Upper lobe of right lung (tissue), 1 donor: ENCODE measurements at regions not wholly inside any gene's neighbourhood (a gene's known extent, or its start where the extent isn't known, plus 50 kb on each side); places are given as distances from the start of the nearest gene placed in this dataset.

ENCODE experiments used
- ATAC-seq: fragments of 200-7000 bp; cut with Tn5 transposase; one replicate; pipeline ENCODE4 v1.9.1; 2020; ENCODE audit warnings: mild to moderate bottlenecking, moderate library complexity
- DNase-seq: peaks from one replicate; pipeline ENCODE4 v3.0.0-alpha.2; 2020
- H3K27ac ChIP-seq: fragments of 200-600 bp; one replicate; pipeline ENCODE4 v1.8.0; 2022
- H3K27me3 ChIP-seq: fragments of 200-600 bp; one replicate; pipeline ENCODE4 v1.8.0; 2022; ENCODE audit warnings: mild to moderate bottlenecking
- H3K36me3 ChIP-seq: fragments of 200-600 bp; one replicate; pipeline ENCODE4 v1.8.0; 2022
- H3K4me1 ChIP-seq: fragments of 200-600 bp; one replicate; pipeline ENCODE4 v1.8.0; 2022
- H3K4me3 ChIP-seq: fragments of 200-600 bp; one replicate; pipeline ENCODE4 v1.8.0; 2022; ENCODE audit warnings: mild to moderate bottlenecking
- H3K9me3 ChIP-seq: fragments of 200-600 bp; one replicate; pipeline ENCODE4 v1.8.0; 2022
- intact Hi-C: fragments of 100-400 bp; cut with DNase I; formaldehyde crosslinking; loops from one replicate; pipeline ENCODE4 v1.11.0; 2022
- TF ChIP-seq, protein P1 (sequence below): fragments of 200-600 bp; IDR thresholded peaks from one replicate; pipeline ENCODE4 v1.8.0; 2022; ENCODE audit warnings: antibody characterized with exemption
- donor health status: DM: no; HTN: yes; CAD: no; lungs with severe emphysema.

DNA sequence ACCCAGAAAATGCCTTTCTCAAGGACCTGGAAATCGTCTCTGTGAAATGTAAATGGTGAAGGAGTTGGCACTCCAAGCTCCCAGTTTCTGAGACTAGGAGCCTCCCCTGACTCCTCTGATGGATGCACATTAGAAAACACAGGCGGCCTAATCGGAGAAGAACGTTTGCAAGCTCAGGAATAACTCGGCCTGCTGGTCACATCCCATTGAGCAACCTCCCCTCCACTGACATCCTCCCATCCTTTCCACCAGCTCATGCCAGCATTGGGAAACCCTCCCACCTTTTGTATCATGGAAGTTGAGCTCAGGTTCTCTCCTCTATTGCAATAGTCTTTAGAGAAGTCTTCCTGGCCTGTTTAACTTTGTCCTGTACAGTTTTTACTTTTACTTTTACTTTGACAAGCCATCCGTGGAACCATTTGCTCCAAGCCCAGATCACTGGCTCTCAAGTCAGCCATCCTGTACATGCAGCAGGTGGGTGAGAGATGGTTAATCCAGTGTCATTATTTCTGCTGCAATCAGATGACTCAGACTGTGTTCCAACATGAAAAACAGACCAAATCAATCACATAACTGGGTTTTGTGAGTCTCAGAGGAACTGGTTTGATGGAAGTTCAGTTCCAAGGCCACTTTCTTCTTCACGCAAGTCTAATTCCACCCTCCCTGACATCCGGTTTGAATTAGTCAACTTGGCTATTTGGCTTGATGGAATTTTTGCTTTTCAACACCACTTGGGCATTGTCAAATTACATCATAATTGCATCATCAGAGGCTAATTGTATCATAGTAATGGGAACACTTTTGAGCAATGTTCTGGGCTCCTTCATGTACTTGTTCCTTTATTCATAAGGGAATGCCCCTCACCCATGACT lies 619.4 kb upstream of the CDH4 start:
- TF ChIP-seq, protein P1, sequence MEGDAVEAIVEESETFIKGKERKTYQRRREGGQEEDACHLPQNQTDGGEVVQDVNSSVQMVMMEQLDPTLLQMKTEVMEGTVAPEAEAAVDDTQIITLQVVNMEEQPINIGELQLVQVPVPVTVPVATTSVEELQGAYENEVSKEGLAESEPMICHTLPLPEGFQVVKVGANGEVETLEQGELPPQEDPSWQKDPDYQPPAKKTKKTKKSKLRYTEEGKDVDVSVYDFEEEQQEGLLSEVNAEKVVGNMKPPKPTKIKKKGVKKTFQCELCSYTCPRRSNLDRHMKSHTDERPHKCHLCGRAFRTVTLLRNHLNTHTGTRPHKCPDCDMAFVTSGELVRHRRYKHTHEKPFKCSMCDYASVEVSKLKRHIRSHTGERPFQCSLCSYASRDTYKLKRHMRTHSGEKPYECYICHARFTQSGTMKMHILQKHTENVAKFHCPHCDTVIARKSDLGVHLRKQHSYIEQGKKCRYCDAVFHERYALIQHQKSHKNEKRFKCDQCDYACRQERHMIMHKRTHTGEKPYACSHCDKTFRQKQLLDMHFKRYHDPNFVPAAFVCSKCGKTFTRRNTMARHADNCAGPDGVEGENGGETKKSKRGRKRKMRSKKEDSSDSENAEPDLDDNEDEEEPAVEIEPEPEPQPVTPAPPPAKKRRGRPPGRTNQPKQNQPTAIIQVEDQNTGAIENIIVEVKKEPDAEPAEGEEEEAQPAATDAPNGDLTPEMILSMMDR: no peak
- DNase-seq (no peak), ATAC-seq (no peak)
- H3K4me3 ChIP-seq: no peak overlapping the region
- H3K4me1 ChIP-seq: no peaks in the 10 kb centered on the region
- intact Hi-C loops: no loop called here
- H3K36me3 ChIP-seq: no peaks in the 10 kb centered on the region
- H3K27me3 ChIP-seq: peaks cover 2% of the 10 kb centered on the region
- H3K27ac ChIP-seq: no peak overlapping the region
- H3K9me3 ChIP-seq: no peaks in the 10 kb centered on the region

DNA sequence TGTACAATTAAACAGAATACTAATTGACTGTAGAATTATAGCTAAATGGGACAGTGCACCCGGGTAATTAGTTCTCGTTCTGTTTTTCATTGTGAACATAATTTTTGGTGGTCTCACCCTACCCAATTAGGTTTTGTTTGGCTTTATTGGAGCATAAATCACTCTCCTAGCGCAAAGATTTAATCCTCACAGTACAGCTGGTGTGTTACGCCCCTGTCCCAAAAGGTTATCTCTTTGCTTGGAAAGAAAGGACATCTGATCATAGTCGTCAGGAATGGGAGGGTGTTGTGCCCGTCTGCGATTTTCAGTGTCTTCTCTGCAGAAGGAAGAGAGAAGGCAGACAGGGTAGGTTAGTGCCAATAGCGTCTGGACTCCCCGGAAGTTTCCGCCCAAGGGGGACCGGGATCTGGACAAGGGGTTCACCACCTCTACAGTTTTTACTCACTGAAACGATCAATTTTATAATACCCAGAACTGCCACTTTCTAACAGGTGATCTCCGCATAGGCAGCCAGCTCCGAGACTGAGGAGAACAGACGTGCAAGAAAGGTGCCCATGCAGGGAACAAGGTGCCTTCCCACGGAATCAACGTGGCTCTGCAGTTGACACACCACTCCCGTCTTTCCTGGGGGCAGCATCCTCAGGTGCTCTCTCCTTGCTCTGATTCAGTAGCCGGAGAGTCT lies 617.4 kb upstream of the CDH4 start:
- H3K36me3 ChIP-seq: no peaks in the 10 kb centered on the region
- TF ChIP-seq, protein P1: no peak
- H3K4me1 ChIP-seq: no peaks in the 10 kb centered on the region
- H3K27ac ChIP-seq: no peak overlapping the region
- no peak for ATAC-seq
- intact Hi-C loops: no loop called here
- no peak overlapping the region for H3K4me3 ChIP-seq
- H3K9me3 ChIP-seq: no peaks in the 10 kb centered on the region
- no peak for DNase-seq
- peaks cover 9% of the 10 kb centered on the region for H3K27me3 ChIP-seq

DNA sequence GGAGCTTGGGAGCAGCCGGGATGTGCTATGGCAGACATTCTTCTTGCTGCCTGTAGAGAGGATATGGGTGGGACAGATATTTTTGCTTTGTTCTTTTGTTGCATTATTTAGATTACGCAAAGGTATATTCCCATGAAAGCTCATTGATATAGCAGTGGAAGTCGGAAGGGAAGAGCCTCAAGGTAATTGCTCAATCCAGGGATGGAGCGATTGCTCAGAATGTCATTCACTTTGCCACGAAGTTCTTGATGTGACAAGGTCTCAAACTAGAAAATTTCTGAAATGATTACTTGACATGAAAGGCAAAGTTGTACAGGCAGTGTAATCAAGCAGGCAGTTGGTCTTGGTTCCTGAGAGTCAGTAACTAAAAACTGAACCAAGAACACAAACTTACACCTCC lies 615.6 kb upstream of the CDH4 start:
- ATAC-seq: no peak
- TF ChIP-seq, protein P1: no peak
- H3K4me1 ChIP-seq: no peaks in the 10 kb centered on the region
- H3K9me3 ChIP-seq: no peaks in the 10 kb centered on the region
- peaks cover 9% of the 10 kb centered on the region for H3K27me3 ChIP-seq
- no peak overlapping the region for H3K27ac ChIP-seq
- no peaks in the 10 kb centered on the region for H3K36me3 ChIP-seq
- H3K4me3 ChIP-seq: no peak overlapping the region
- intact Hi-C loops: no loop called here
- DNase-seq: no peak

- H3K4me1 ChIP-seq: no peaks in the 10 kb centered on the region
- no peak for DNase-seq
- ATAC-seq: no peak
- no peak overlapping the region for H3K4me3 ChIP-seq
- TF ChIP-seq, protein P1: no peak
- H3K36me3 ChIP-seq: no peaks in the 10 kb centered on the region
- intact Hi-C loops: no loop called here
- no peaks in the 10 kb centered on the region for H3K9me3 ChIP-seq
- no peak overlapping the region for H3K27ac ChIP-seq
- peaks cover 9% of the 10 kb centered on the region for H3K27me3 ChIP-seq
Observed at GRCh38 chr20:60637801-60638200, 614.3 kb upstream of the CDH4 start.

DNA sequence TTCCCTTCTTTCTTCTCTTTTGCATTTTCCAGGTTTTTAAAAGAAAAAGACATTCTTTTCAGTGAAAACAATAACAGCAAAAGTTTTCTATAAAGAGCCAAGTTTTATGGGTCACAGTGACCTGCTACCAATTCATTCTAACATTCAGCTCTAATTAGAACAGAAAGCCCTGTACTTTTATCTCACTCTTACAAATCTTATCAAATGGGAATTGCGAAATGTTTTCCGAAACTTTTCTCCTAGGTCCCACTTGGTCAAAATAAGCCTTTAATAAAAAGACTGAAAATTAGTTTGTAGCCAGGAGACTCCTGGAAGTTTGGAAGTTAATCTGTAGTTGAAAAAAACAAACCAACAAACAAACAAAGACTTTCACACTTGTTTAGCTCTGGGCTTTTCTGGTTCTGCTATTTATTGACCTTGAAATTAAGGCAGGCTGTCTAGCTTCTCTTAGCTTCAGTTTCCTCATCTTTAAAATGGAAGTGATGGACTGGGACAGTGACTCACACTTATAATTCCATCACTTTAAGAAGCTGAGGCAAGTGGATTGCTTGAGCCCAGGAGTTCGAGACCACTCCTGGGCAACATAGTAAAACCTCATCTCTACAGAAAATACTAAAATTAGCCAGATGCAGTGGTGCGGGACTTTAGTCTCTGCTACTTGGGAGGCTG lies 613.5 kb upstream of the CDH4 start:
- H3K4me3 ChIP-seq: no peak overlapping the region
- no peaks in the 10 kb centered on the region for H3K36me3 ChIP-seq
- intact Hi-C loops: no loop called here
- ATAC-seq (no peak), DNase-seq (no peak)
- no peak overlapping the region for H3K27ac ChIP-seq
- peaks cover 9% of the 10 kb centered on the region for H3K27me3 ChIP-seq
- TF ChIP-seq, protein P1: no peak
- no peaks in the 10 kb centered on the region for H3K9me3 ChIP-seq
- H3K4me1 ChIP-seq: no peaks in the 10 kb centered on the region
